PFSK-1 (cell line): ENCODE measurements at regions not wholly inside any gene's neighbourhood (a gene's known extent, or its start where the extent isn't known, plus 50 kb on each side); places are given as distances from the start of the nearest gene placed in this dataset.

Experiments
- FOXP2 ChIP-seq: optimal IDR thresholded peaks from 2 replicates; pipeline ENCODE3; 2011; ENCODE audit warnings: borderline replicate concordance, control low read depth, inconsistent platforms; ENCODE audit not compliant: insufficient read depth; ENCODE audit errors: extremely low read length, extremely low read depth
- POLR2AphosphoS5 ChIP-seq: IDR thresholded peaks from 2 replicates; pipeline ENCODE4 v1.6.1; 2012; ENCODE audit warnings: low read depth, mild to moderate bottlenecking, control low read depth, low read length, moderate library complexity
- SIN3A ChIP-seq: IDR thresholded peaks from 2 replicates; pipeline ENCODE4 v1.6.1; 2012; ENCODE audit warnings: mild to moderate bottlenecking, low read length, moderate library complexity, borderline replicate concordance; ENCODE audit not compliant: insufficient read depth
- TAF1 ChIP-seq: IDR thresholded peaks from 2 replicates; pipeline ENCODE4 v1.6.1; 2012; ENCODE audit warnings: low read length, control low read depth, borderline replicate concordance; ENCODE audit not compliant: insufficient read depth
- TF ChIP-seq, protein P1 (sequence below), 2 experiments: IDR thresholded peaks; 2 replicates each; pipeline versions ENCODE4 v1.6.1 to v1.8.0; 2011 to 2012; ENCODE audit warnings: low read depth in 2 of 2, low read length in 2 of 2, control low read depth in 1 of 2, inconsistent platforms in 1 of 2, mild to moderate bottlenecking in 1 of 2, moderate library complexity in 1 of 2; ENCODE audit not compliant: insufficient read depth in 1 of 2

DNA sequence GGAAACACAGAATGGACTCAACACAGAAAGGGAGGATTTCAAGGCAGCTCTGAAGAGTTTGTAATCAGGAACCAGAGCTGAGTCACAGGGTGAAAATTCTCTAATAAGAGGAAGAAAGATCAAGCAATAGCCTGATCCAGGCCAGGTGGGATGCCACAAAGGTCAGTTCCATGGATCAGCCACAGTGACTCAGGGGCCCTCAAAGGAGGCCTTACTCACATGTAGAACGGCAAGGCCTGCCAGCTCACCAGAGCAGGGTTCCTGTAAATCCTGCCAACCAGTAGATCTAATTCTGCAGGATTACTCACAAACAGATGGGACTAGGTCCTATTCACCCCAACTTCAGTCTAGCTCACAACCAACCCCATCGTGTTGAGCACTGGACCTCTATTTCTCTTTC, 78.3 kb upstream of the PPP2R3A start:
- TF ChIP-seq TAF1: no peak

DNA sequence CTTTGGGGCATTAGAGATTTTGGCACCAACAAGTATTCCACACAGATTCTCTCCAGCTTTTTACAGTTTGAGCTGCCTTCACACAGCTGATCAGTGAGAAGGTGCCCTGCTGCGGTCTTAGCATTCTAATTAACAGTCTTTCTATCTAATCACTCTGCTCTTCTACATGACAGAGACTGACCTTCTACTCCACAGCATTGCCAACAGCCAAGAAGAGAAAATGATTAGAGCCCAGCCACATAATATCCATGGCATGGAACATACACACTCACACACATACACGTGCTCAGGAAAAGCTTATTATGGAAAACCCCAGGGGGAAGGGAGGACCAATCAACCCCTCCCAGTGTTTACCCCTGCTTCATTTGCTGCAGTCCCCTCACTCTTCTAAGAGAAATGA, 76.1 kb upstream of the PPP2R3A start:
- no peak for TF ChIP-seq TAF1
- TF ChIP-seq, protein P1, sequence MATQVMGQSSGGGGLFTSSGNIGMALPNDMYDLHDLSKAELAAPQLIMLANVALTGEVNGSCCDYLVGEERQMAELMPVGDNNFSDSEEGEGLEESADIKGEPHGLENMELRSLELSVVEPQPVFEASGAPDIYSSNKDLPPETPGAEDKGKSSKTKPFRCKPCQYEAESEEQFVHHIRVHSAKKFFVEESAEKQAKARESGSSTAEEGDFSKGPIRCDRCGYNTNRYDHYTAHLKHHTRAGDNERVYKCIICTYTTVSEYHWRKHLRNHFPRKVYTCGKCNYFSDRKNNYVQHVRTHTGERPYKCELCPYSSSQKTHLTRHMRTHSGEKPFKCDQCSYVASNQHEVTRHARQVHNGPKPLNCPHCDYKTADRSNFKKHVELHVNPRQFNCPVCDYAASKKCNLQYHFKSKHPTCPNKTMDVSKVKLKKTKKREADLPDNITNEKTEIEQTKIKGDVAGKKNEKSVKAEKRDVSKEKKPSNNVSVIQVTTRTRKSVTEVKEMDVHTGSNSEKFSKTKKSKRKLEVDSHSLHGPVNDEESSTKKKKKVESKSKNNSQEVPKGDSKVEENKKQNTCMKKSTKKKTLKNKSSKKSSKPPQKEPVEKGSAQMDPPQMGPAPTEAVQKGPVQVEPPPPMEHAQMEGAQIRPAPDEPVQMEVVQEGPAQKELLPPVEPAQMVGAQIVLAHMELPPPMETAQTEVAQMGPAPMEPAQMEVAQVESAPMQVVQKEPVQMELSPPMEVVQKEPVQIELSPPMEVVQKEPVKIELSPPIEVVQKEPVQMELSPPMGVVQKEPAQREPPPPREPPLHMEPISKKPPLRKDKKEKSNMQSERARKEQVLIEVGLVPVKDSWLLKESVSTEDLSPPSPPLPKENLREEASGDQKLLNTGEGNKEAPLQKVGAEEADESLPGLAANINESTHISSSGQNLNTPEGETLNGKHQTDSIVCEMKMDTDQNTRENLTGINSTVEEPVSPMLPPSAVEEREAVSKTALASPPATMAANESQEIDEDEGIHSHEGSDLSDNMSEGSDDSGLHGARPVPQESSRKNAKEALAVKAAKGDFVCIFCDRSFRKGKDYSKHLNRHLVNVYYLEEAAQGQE (IDR thresholded peaks at IDR 0.05; ENCODE audit: insufficient read depth in 1 of 2, low read depth in 2 of 2, low read length in 2 of 2): no peak
- no peak for TF ChIP-seq FOXP2
- TF ChIP-seq SIN3A: no peak
- no peak for TF ChIP-seq POLR2AphosphoS5

DNA sequence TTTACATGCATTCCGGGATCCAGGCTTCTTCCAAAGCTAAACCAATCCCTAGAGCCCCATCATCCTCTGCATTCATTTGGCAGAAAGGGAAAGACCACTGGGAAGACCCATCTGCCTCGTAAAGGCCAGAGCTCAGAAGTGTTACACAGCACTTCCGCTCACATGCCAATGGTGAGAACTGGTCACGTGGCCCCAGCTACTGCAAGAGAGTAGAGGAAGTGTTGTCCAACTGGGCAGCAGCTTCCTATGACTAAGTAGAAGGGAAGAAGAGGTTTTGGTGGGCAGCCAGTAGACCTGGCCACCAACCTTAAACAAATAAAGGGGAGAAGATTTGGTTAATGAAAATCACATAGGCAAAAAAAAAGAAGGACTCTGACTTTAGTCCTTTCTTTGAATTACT, 74.4 kb upstream of the PPP2R3A start:
- TF ChIP-seq, protein P1 (IDR thresholded peaks at IDR 0.05; ENCODE audit: insufficient read depth in 1 of 2, low read depth in 2 of 2, low read length in 2 of 2): no peak
- TF ChIP-seq POLR2AphosphoS5 (no peak), TAF1 (no peak), FOXP2 (no peak), SIN3A (no peak)

DNA sequence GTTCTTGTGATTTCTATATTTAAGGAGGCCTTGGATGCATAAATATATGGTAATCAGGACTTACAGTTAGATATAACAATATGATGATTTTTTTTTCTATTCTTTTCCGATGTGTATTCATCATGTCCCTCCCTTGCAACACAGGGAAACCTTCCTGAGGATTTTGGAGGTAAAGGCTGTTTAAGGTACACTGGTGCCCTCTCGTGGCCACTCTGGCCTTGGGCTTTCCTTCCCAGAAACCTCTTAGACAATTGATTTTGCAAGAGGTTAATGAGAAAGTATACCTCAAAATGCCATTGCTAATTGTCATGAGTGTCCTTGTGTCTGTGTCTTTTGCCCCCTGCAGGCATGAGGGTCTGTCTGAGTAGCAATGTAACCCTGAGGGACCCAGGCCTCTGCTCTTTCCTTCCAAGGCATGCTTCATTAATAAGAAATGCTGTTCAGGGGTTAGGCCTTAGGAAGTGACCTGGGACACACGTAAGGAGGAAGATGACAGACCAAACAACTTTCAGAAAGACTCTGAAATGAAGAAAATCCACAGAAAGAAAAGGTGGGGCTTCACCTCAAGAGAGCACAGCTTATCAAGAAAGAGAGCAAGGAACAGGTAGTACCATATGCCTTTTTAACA, 70.3 kb upstream of the PPP2R3A start:
- no peak for TF ChIP-seq FOXP2
- TF ChIP-seq, protein P1 (IDR thresholded peaks at IDR 0.05; ENCODE audit: insufficient read depth in 1 of 2, low read depth in 2 of 2, low read length in 2 of 2): no peak
- no peak for TF ChIP-seq POLR2AphosphoS5
- TF ChIP-seq TAF1: no peak
- no peak for TF ChIP-seq SIN3A

DNA sequence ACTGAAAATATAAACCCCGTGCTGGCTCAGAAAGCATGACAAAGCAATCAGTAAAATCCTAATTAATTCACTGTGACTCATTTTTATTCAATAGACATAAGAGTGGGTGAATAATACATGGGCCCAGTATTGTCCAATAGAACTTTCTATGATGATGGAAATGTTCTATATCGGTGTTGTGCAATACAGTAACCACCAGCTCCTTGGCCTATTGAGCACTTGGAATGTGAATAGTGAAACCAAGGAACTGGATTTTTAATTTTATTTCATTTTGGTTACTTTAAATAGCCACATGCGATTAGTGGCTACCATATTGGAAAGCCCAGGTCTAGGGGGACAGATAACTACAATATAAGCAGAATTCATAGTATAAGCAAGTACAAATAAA, 69.8 kb upstream of the PPP2R3A start:
- TF ChIP-seq FOXP2 (no peak), TAF1 (no peak), SIN3A (no peak), POLR2AphosphoS5 (no peak)
- TF ChIP-seq, protein P1 (IDR thresholded peaks at IDR 0.05; ENCODE audit: insufficient read depth in 1 of 2, low read depth in 2 of 2, low read length in 2 of 2): no peak
